Endothelial cell of umbilical vein (primary cell): ENCODE measurements at regions not wholly inside any gene's neighbourhood (a gene's known extent, or its start where the extent isn't known, plus 50 kb on each side); places are given as distances from the start of the nearest gene placed in this dataset.

Experiments used
- BruUV-seq: library from RNA; stranded (reverse); fragments of 400-500 nt; replicated peaks from 2 replicates; lab custom pipeline; 2021; lab: Mats Ljungman, UMichigan
- CTCF ChIA-PET: fragments of 300-600, 350-600 bp; sonication (Branson Sonifier 250); formaldehyde crosslinking; loops from one replicate; lab custom pipeline; 2021; ENCODE audit warnings: antibody characterized with exemption, inconsistent platforms; lab: Charles Lee
- POLR2A ChIA-PET: fragments of 300-600, 350-600 bp; sonication (Branson Sonifier 250); formaldehyde crosslinking; loops from one replicate; lab custom pipeline; 2021; ENCODE audit warnings: antibody characterized with exemption, inconsistent platforms; lab: Charles Lee
- DNase-seq: peaks from one replicate; pipeline ENCODE4 v3.0.0-alpha.2; 2011; ENCODE audit warnings: low read depth, low spot score
- FAIRE-seq: peaks from 2 replicates; lab custom pipeline; 2011; peaks lifted over from hg19 to GRCh38; lab: Jason Lieb, UNC
- H2AFZ ChIP-seq: 2 replicates; pipeline ENCODE4 v1.6.0; 2012; ENCODE audit warnings: low read depth, low read length, control low read depth, inconsistent platforms
- H3K27ac ChIP-seq: 2 replicates; pipeline ENCODE4 v1.5.1; 2011; ENCODE audit warnings: low read depth, mild to moderate bottlenecking, control low read depth, low read length, moderate library complexity; ENCODE audit not compliant: insufficient read depth
- H3K27me3 ChIP-seq, 2 experiments: 2 replicates each; pipeline versions ENCODE4 v1.6.0 to v1.6.1; 2011; ENCODE audit warnings: low read length in 2 of 2, mixed read lengths in 1 of 2; ENCODE audit not compliant: control insufficient read depth in 2 of 2, insufficient read depth in 2 of 2
- H3K36me3 ChIP-seq, 2 experiments: 2 replicates in 1 of 2; 3 replicates in 1 of 2; pipeline ENCODE4 v1.5.1; 2011; ENCODE audit warnings: low read length in 2 of 2, mild to moderate bottlenecking in 1 of 2, moderate library complexity in 1 of 2; ENCODE audit not compliant: control insufficient read depth in 2 of 2, insufficient read depth in 2 of 2; ENCODE audit errors: extremely low read depth in 1 of 2
- H3K4me1 ChIP-seq: 3 replicates; pipeline ENCODE4 v1.5.1; 2011; ENCODE audit warnings: mild to moderate bottlenecking, low read length; ENCODE audit not compliant: control insufficient read depth, insufficient read depth; ENCODE audit errors: extremely low read depth
- H3K4me2 ChIP-seq: 2 replicates; pipeline ENCODE4 v1.6.1; 2011; ENCODE audit warnings: low read length, control low read depth, mixed read lengths; ENCODE audit not compliant: insufficient read depth
- H3K4me3 ChIP-seq, 3 experiments: fragments of 200-600 bp in 1 of 3; sonication (generic), shearing (Covaris generic) in 1 of 3; replicated peaks in 1 of 3; 2 replicates each; pipeline ENCODE4 v1.5.1; 2011 to 2016; ENCODE audit warnings: control low read depth in 3 of 3, low read length in 3 of 3, mild to moderate bottlenecking in 2 of 3, inconsistent platforms in 1 of 3, low read depth in 1 of 3, moderate library complexity in 1 of 3; ENCODE audit not compliant: insufficient read depth in 1 of 3
- H3K79me2 ChIP-seq: 2 replicates; pipeline ENCODE4 v1.6.0; 2012; ENCODE audit warnings: low read length, inconsistent platforms; ENCODE audit not compliant: control insufficient read depth, insufficient read depth
- H3K9ac ChIP-seq: replicated peaks from 2 replicates; pipeline ENCODE3; 2011; ENCODE audit warnings: low read length, control low read depth; ENCODE audit not compliant: insufficient read depth; ENCODE audit errors: extremely low read depth
- H3K9me1 ChIP-seq: replicated peaks from 3 replicates; pipeline ENCODE4 v1.6.0; 2011; ENCODE audit warnings: mild to moderate bottlenecking, low read length; ENCODE audit not compliant: control insufficient read depth, insufficient read depth; ENCODE audit errors: extremely low read depth
- H3K9me3 ChIP-seq: replicated peaks from 2 replicates; pipeline ENCODE4 v1.5.1; 2012; ENCODE audit warnings: low read length, inconsistent platforms; ENCODE audit not compliant: control insufficient read depth, insufficient read depth
- H4K20me1 ChIP-seq: replicated peaks from 2 replicates; pipeline ENCODE3; 2011; ENCODE audit warnings: mild to moderate bottlenecking, low read length; ENCODE audit not compliant: control insufficient read depth, insufficient read depth; ENCODE audit errors: extremely low read depth
- CTCF ChIP-seq, 2 donors: IDR thresholded peaks; 1 replicate in 1 of 2; 2 replicates in 1 of 2; pipeline ENCODE4 v1.5.1; 2011; ENCODE audit warnings: low read length in 2 of 2, mild to moderate bottlenecking in 2 of 2, moderate library complexity in 2 of 2, control low read depth in 1 of 2, inconsistent platforms in 1 of 2, low read depth in 1 of 2; ENCODE audit not compliant: insufficient read depth in 1 of 2; ENCODE audit errors: extremely low read depth in 1 of 2
- EZH2 ChIP-seq: IDR thresholded peaks from 2 replicates; pipeline ENCODE4 v1.6.1; 2012; ENCODE audit warnings: borderline replicate concordance, low read depth, mild to moderate bottlenecking, moderate library complexity, low read length, inconsistent platforms; ENCODE audit not compliant: severe bottlenecking
- FOS ChIP-seq: IDR thresholded peaks from 2 replicates; pipeline ENCODE4 v1.6.1; 2011; ENCODE audit warnings: mild to moderate bottlenecking, low read length, moderate library complexity, borderline replicate concordance; ENCODE audit not compliant: insufficient read depth
- GATA2 ChIP-seq: IDR thresholded peaks from 2 replicates; pipeline ENCODE4 v1.7.0; 2011; ENCODE audit warnings: low read depth, mild to moderate bottlenecking, moderate library complexity, mixed read lengths, low read length; ENCODE audit not compliant: insufficient read length, insufficient read depth
- JUN ChIP-seq: IDR thresholded peaks from 2 replicates; pipeline ENCODE4 v1.6.1; 2011; ENCODE audit warnings: borderline replicate concordance, low read depth; ENCODE audit not compliant: insufficient read length, insufficient read depth
- MAX ChIP-seq: IDR thresholded peaks from 2 replicates; pipeline ENCODE4 v1.6.1; 2011; ENCODE audit not compliant: insufficient read depth, insufficient read length
- MYC ChIP-seq: IDR thresholded peaks from one replicate; pipeline ENCODE4 v1.6.1; 2011; ENCODE audit warnings: mild to moderate bottlenecking, low read depth, low read length
- POLR2A ChIP-seq: IDR thresholded peaks from 2 replicates; pipeline ENCODE4 v1.6.1; 2012; ENCODE audit warnings: low read depth, mild to moderate bottlenecking, control low read depth, low read length
- POLR2AphosphoS5 ChIP-seq: IDR thresholded peaks from 2 replicates; pipeline ENCODE4 v1.6.1; 2012; ENCODE audit warnings: low read depth, mild to moderate bottlenecking, control low read depth, low read length, moderate library complexity; ENCODE audit not compliant: insufficient read depth
- dilution Hi-C: fragments of 300-500 bp; cut with MboI; formaldehyde crosslinking; loops from one replicate; pipeline ENCODE4 v1.15.0; 2019; ENCODE audit warnings: low sequenced_read_pairs; ENCODE audit not compliant: extremely low pct_ligation_motif_present
- intact Hi-C: fragments of 100-400 bp; cut with micrococcal nuclease; formaldehyde crosslinking; loops from one replicate; pipeline ENCODE4 v1.10.0; 2022

- Histone ChIP-seq H3K27ac (no peak overlapping the region), H3K9ac (no peak overlapping the region), H3K79me2 (no peaks in the 10 kb centered on the region), H3K36me3 (no peaks in the 10 kb centered on the region), H2AFZ (no peak overlapping the region), H3K9me1 (no peaks in the 10 kb centered on the region), H3K9me3 (no peaks in the 10 kb centered on the region), H3K27me3 (no peaks in the 10 kb centered on the region), H3K4me1 (no peaks in the 10 kb centered on the region), H3K4me3 (no peak overlapping the region), H4K20me1 (no peaks in the 10 kb centered on the region), H3K4me2 (no peak overlapping the region)
- intact Hi-C loops, result no loop called here
- ChIA-PET POLR2A (no interaction called here), CTCF (interaction anchor here (1.2 to 1.8 kb wide), 2 partner anchors 10 to 70 kb away, joined by 4 to 5 read pairs; no protein-coding TSS in a partner anchor)
- DNase-seq (no peak), FAIRE-seq (no peak)
- no peak for TF ChIP-seq EZH2
- TF ChIP-seq MAX, result no peak
- no peak for TF ChIP-seq POLR2AphosphoS5
- dilution Hi-C loops, result no loop called here
- BruUV-seq, result no TSS peak
These were observed 592.7 kb downstream of the XIRP2 start for GRCh38 chr2:167480986-167481309.

- no peak for DNase-seq
- Histone ChIP-seq H3K9me3 (no peaks in the 10 kb centered on the region), H3K27me3 (no peaks in the 10 kb centered on the region), H3K4me1 (no peaks in the 10 kb centered on the region), H3K79me2 (no peaks in the 10 kb centered on the region), H4K20me1 (no peaks in the 10 kb centered on the region), H3K4me3 (no peak overlapping the region), H3K36me3 (no peaks in the 10 kb centered on the region), H3K9me1 (no peaks in the 10 kb centered on the region), H3K4me2 (no peak overlapping the region), H3K27ac (no peak overlapping the region), H3K9ac (no peak overlapping the region), H2AFZ (no peak overlapping the region)
- BruUV-seq, result no TSS peak
- POLR2A ChIA-PET, result no interaction called here
- CTCF ChIA-PET, result interaction anchor here (1.2 kb wide), 1 partner anchor 10 kb away, joined by 5 read pairs; no protein-coding TSS in a partner anchor
- TF ChIP-seq JUN (no peak), CTCF (IDR thresholded peaks at IDR 0.05; ENCODE audit: extremely low read depth in 1 of 2, insufficient read depth in 1 of 2, low read depth in 1 of 2, low read length in 2 of 2) (no peak), MAX (no peak), POLR2AphosphoS5 (no peak), FOS (no peak), EZH2 (no peak), GATA2 (no peak), MYC (no peak), POLR2A (no peak)
- dilution Hi-C loops (no loop called here), intact Hi-C loops (no loop called here)
- no peak for FAIRE-seq
These were observed 592.1 kb downstream of the XIRP2 start for GRCh38 chr2:167480232-167480985.
